ENCODE measurements at regions not wholly inside any gene's neighbourhood (a gene's known extent, or its start where the extent isn't known, plus 50 kb on each side); places are given as distances from the start of the nearest gene placed in this dataset.
"Not testable (repeated sequence)": the region's sequence is repeated elsewhere in the genome, so short reads cannot be mapped to it uniquely, and the experiment has no call there.

- no peak for FAIRE-seq
- DNase-seq (ENCODE audit: insufficient read length, low spot score) = no peak
These were observed 203.0 kb upstream of the PDZRN3 start for GRCh38 chr3:73827725-73828211.

DNA sequence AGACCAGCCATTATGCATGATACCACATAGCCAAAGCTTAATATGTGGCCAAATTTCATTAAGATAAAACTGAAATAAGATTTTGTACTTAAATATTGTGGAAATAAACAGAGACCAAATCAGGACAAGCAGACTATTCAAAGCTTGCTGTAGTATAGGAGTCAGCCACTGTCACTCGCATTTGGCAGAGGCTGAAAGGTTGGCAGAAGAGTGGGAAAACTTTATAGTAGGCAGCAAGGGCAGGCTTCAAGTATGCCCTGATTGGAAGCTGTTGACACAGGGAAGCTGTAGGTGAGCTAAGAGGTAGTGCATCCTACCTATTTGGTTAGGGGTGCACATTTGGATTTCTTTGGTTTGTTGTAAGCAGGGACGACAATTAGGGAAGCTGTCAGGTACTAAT is 202.5 kb upstream of the PDZRN3 start:
- FAIRE-seq = no peak
- no peak for DNase-seq (ENCODE audit: insufficient read length, low spot score)

DNA sequence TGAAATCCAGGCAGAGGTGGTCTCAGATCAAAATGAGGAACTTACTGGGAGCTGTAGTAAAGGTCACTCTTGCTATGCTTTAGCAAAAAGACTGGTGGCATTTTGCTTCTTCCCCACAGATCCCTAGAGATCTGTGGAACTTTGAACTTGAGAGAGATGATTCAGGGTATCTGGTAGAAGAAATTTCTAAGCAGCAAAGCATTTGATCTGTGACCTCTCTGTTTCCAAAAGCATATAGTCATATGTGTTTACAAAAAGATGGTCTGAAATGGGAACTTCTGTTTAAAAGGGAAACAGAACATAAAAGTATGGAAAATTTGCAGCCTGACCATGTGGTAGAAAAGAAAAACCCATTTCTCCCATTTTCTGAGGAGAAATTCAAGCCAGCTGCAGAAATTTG is 196.2 kb upstream of the PDZRN3 start:
- FAIRE-seq; DNase-seq (ENCODE audit: insufficient read length, low spot score): not testable (repeated sequence)

DNA sequence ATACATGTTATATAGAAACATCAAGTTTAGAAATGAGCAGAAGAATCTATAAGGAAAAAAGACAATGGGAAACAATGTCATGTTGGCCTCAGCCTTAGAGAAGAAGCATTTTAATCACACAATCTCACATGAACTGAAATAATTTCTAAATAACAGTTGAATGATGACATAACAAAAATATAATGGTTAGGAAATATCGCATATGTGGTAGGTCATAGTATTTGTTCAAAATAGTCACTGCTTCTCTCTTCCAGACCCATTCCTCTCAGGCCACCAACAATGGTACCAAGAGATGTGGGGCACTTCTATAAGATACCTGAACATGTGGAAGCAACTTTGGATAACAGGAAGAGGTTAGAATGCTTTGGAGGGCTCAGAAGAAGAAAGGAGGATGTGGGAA is 195.7 kb upstream of the PDZRN3 start:
- DNase-seq (ENCODE audit: insufficient read length, low spot score) (no peak), FAIRE-seq (no peak)

GRCh38 chr3:73815966-73816365 is 191.2 kb upstream of the PDZRN3 start:
- FAIRE-seq = no peak

DNA sequence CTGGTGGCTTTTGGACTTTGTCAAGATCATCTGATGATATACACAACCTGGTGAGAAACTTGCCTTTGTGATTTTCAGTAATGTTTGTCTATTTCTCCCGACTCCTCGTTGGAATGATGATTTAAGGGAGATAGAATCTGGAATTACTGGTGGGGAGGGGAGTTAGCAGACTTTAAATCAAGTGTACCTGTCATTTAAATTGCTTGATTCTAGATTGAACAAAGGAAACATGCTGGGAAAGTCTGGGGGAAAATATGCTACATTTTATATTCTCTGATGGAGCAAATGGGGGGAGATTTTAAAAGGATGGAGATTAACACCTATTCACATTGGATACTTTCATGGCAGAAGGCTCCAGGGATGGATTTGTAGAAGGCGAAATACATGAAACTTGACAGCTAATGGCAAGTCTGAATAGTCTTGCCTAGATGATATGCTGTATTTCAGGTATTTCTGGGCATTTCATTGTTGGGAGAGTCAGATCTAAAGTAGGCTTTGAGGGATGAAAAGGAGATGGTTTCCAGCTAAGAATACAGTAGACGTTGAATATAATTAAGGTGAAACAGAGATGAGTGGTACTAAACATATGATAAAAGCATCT is 189.1 kb upstream of the PDZRN3 start:
- no peak for FAIRE-seq
- DNase-seq (ENCODE audit: insufficient read length, low spot score) = no peak

More at GRCh38 chr3:73815966-73816365, 191.2 kb upstream of the PDZRN3 start:
- DNase-seq (ENCODE audit: insufficient read length, low spot score) = no peak

- no peak for DNase-seq (ENCODE audit: insufficient read length, low spot score)
- no peak for FAIRE-seq
These were observed 188.6 kb upstream of the PDZRN3 start for GRCh38 chr3:73813291-73813690.

GRCh38 chr3:73812054-73812453 is 187.3 kb upstream of the PDZRN3 start:
- no peak for DNase-seq (ENCODE audit: insufficient read length, low spot score)
- FAIRE-seq = no peak

- FAIRE-seq = no peak
- DNase-seq (ENCODE audit: insufficient read length, low spot score) = no peak
These were observed 184.2 kb upstream of the PDZRN3 start for GRCh38 chr3:73808862-73809509.

DNA sequence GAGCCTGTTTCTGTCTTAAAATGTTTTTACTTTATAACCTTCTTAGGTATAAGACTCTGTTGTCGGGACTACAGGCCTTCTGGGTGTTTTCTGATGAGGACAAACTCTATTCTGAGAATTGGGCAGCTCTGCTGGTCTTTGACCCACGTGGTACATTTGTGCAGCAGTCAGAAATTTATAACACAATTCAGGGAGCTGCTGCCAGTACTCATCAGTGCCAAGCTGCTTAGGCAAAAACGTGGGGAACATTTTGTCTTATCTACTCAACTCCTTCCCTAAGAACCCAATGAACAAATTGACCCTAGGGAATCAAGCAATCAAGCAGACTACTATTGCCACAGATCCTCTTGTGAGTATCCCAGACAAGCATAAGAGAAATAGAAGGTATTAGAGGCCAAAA is 180.7 kb upstream of the PDZRN3 start:
- FAIRE-seq (no peak), DNase-seq (ENCODE audit: insufficient read length, low spot score) (no peak)

DNA sequence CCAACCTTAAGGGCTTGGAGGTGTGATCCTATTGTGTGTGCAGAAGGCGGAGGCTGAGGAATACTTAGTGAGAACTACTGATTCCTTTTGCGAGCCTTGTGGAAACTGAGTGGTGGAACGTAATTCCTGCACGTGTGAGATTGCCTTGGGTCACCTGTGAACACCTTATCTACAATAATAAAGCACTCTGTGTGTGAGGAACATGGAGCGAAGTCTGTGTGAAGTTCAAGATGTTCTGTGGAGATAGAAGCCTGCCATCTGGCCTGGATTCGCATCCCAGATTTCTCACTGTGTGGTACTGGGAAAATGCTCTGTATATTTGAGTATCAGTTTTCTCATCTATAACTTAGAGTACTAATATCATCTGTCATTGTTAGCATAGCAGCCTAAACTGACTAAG is 179.5 kb upstream of the PDZRN3 start:
- FAIRE-seq (no peak), DNase-seq (ENCODE audit: insufficient read length, low spot score) (no peak)

GRCh38 chr3:73801444-73801843 is 176.7 kb upstream of the PDZRN3 start:
- DNase-seq (ENCODE audit: insufficient read length, low spot score) (no peak), FAIRE-seq (no peak)

DNA sequence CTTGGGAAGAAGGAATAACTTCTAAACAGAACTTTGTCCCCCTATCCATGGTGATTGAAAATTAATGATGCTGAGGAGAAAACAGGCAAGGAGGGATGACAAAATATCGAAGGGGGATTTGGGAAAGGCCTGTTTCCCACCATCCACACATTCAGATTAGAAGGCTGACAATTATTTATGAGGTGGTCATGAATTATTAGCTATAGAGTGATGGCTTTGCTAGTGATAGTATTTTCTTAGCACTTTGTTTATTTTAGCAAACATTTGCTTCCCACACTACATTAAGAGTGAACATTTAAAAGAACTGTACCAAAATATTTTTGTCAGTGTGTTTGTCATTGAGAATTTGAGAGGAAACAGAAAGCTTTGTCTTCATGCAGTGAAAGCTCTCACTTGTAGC is 172.6 kb upstream of the PDZRN3 start:
- DNase-seq (ENCODE audit: insufficient read length, low spot score) (no peak), FAIRE-seq (no peak)

DNA sequence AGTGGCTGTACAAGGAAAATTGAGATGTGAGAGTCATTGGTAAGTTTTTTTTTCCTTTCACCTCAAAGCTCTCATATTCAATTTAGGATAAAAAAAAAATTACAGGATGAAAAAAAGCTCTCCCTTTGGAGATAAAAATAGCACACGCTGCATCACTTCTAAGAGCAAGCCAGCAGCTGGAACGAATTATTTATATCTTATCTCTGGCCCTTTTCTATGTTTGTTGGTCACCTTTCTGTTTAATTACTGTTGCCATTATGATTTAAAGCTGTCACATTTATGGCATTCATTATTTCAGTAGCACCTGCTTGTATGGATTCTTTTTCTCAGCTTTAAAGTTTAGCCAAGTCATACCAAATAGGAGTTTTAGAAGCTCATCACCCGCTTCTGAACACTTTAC is 171.6 kb upstream of the PDZRN3 start:
- DNase-seq (ENCODE audit: insufficient read length, low spot score) (no peak), FAIRE-seq (no peak)

GRCh38 chr3:73791356-73791755 is 166.6 kb upstream of the PDZRN3 start:
- FAIRE-seq = no peak
- DNase-seq (ENCODE audit: insufficient read length, low spot score) = no peak

- FAIRE-seq (no peak), DNase-seq (ENCODE audit: insufficient read length, low spot score) (no peak)
These were observed 165.2 kb upstream of the PDZRN3 start for GRCh38 chr3:73789825-73790444.

DNA sequence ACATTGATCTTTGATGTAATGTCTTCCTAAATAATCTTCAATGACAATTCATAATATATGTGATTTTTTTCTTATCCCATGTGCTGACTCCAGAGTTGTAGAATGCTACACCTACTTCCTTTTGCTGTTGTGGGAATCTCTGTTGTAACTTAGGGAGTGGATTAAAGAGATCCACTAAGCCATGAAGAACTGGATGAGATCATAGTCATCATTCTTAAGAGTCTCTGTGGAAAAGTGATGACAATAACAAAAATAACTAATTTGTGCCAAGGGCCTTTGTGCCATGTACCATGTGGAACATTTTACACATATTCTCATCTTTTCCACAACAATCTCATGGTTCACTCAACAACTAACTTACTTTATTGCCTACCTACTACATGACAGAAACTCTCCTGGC is 162.9 kb upstream of the PDZRN3 start:
- FAIRE-seq = no peak

GRCh38 chr3:73786998-73787397 is 162.3 kb upstream of the PDZRN3 start:
- no peak for FAIRE-seq
- no peak for DNase-seq (ENCODE audit: insufficient read length, low spot score)

More for the DNA sequence above, 162.9 kb upstream of the PDZRN3 start:
- no peak for DNase-seq (ENCODE audit: insufficient read length, low spot score)

GRCh38 chr3:73786321-73786807 is 161.6 kb upstream of the PDZRN3 start:
- DNase-seq (ENCODE audit: insufficient read length, low spot score) (no peak), FAIRE-seq (no peak)

DNA sequence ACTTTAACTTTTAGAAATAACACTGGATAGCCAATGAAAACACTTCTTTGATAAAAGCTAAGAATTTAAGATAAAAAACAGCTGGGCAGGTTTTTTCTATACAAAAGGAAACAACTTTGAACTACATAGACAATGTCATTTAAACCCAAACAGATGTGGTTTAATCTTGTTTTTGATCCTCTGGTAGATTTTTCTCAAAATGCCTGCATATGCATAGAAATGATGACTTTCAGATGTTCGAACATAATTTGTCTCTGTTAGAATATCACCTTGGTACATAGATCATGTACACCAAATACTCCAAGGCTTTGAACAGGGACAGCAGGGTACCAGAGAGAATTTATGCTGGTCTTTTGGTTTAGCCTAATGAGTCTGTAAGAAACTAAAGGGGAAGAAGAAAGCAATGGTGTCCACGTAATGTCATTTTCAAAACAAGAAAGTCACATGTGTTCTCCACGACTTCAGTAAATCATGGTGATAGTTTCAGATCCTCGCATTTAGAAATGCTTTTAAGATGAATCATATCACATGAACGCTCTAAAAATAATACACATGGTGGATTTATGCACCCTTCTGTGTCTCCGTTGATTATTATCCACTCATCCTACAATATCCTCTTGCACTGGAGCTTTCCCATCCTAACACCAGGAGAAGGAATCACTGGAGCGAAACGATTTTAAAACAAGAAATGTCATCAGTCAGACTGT is 160.1 kb upstream of the PDZRN3 start:
- FAIRE-seq (no peak), DNase-seq (ENCODE audit: insufficient read length, low spot score) (no peak)

- FAIRE-seq = no peak
- no peak for DNase-seq (ENCODE audit: insufficient read length, low spot score)
These were observed 159.1 kb upstream of the PDZRN3 start for GRCh38 chr3:73783811-73784210.
